Neutrophil (primary cell): ENCODE measurements at regions not wholly inside any gene's neighbourhood (a gene's known extent, or its start where the extent isn't known, plus 50 kb on each side); places are given as distances from the start of the nearest gene placed in this dataset.

Experiments used
- H3K27ac ChIP-seq: fragments of 200-600 bp; sonication (generic); 2 replicates; pipeline ENCODE4 v1.5.1; 2016; ENCODE audit warnings: mild to moderate bottlenecking, moderate library complexity
- H3K27me3 ChIP-seq: fragments of 200-600 bp; sonication (generic); 2 replicates; pipeline ENCODE4 v1.6.0; 2016; ENCODE audit warnings: mild to moderate bottlenecking
- H3K36me3 ChIP-seq: fragments of 200-600 bp; sonication (generic); 2 replicates; pipeline ENCODE4 v1.5.1; 2017
- H3K4me1 ChIP-seq, 2 experiments: fragments of 200-600 bp in 1 of 2; sonication (generic) in 1 of 2; 1 replicate in 1 of 2; 2 replicates in 1 of 2; pipeline versions ENCODE4 v1.5.1 to v1.6.1; 2013 to 2016; ENCODE audit warnings: low read depth in 1 of 2, low read length in 1 of 2, mild to moderate bottlenecking in 1 of 2, moderate library complexity in 1 of 2; ENCODE audit not compliant: control insufficient read depth in 1 of 2, insufficient read depth in 1 of 2
- H3K4me3 ChIP-seq, 2 experiments: fragments of 200-600 bp in 1 of 2; sonication (generic) in 1 of 2; 1 replicate in 1 of 2; 2 replicates in 1 of 2; pipeline ENCODE4 v1.5.1; 2013 to 2016; ENCODE audit warnings: low read depth in 1 of 2, low read length in 1 of 2, mild to moderate bottlenecking in 1 of 2, moderate library complexity in 1 of 2
- H3K9me3 ChIP-seq: fragments of 200-600 bp; sonication (generic); 2 replicates; pipeline ENCODE4 v1.5.1; 2016
- TF ChIP-seq, protein P1 (sequence below): fragments of 200-600 bp; sonication (generic); IDR thresholded peaks from 2 replicates; pipeline ENCODE4 v1.5.1; 2016; ENCODE audit warnings: antibody characterized with exemption

DNA sequence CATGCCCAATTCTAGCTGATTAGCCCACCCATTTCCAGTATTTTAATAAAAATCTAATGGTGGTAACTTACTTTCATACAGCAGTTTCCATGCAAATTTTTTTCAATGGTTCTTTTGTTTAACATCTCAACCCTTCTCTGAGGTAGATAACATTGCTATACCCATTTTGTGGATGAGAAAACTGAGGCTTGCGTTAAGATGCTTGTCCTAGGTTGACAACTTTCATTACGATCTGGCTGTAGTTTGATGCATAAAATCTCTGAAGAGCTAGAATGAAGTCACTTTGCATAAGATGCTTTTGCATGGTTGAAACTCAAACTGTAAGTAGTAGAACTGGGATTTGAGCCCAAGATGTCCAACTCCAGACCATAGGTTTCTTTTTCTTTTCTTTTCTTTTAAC lies 309.5 kb upstream of the PODXL start:
- Histone ChIP-seq H3K27ac (no peak overlapping the region), H3K36me3 (no peaks in the 10 kb centered on the region), H3K27me3 (no peaks in the 10 kb centered on the region), H3K4me1 (no peaks in the 10 kb centered on the region), H3K9me3 (no peaks in the 10 kb centered on the region), H3K4me3 (no peak overlapping the region)
- TF ChIP-seq, protein P1, sequence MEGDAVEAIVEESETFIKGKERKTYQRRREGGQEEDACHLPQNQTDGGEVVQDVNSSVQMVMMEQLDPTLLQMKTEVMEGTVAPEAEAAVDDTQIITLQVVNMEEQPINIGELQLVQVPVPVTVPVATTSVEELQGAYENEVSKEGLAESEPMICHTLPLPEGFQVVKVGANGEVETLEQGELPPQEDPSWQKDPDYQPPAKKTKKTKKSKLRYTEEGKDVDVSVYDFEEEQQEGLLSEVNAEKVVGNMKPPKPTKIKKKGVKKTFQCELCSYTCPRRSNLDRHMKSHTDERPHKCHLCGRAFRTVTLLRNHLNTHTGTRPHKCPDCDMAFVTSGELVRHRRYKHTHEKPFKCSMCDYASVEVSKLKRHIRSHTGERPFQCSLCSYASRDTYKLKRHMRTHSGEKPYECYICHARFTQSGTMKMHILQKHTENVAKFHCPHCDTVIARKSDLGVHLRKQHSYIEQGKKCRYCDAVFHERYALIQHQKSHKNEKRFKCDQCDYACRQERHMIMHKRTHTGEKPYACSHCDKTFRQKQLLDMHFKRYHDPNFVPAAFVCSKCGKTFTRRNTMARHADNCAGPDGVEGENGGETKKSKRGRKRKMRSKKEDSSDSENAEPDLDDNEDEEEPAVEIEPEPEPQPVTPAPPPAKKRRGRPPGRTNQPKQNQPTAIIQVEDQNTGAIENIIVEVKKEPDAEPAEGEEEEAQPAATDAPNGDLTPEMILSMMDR, result no peak

DNA sequence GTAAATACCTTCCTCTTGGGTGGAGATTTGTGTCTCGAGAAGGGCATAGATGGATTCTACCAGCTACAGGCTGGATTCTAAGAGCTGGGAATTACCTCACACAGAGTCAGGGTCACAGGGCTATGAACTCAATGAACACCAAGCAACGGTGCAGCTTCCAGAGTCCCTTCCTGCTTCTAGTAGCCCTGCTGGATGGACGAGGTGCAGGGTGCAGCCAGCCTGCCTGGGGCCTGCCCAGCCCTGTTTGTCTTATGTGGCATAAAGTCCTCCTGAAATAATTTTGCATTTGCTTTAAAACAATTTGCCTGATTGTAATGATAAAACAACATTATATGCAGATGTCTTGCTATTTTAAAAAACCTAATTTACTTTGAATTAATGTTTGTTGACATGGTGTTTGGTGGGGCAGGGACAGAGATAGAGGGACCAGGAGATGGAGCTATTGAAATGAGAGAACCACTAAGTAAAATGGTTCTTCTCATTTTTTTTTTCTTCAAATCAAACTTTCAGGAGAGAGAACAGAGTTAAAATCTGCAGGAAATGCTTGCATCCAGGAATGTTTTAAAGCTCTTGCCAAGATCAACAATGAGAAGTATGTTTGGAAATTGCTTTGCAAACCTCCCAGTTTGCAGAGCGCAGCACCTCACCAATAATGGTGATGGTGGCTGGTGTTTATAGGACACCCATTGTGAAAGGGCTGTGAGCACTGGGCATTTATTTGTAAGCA lies 305.4 kb upstream of the PODXL start:
- TF ChIP-seq, protein P1, result no peak
- Histone ChIP-seq H3K36me3 (no peaks in the 10 kb centered on the region), H3K4me1 (no peaks in the 10 kb centered on the region), H3K4me3 (no peak overlapping the region), H3K27me3 (no peaks in the 10 kb centered on the region), H3K9me3 (no peaks in the 10 kb centered on the region), H3K27ac (no peak overlapping the region)

DNA sequence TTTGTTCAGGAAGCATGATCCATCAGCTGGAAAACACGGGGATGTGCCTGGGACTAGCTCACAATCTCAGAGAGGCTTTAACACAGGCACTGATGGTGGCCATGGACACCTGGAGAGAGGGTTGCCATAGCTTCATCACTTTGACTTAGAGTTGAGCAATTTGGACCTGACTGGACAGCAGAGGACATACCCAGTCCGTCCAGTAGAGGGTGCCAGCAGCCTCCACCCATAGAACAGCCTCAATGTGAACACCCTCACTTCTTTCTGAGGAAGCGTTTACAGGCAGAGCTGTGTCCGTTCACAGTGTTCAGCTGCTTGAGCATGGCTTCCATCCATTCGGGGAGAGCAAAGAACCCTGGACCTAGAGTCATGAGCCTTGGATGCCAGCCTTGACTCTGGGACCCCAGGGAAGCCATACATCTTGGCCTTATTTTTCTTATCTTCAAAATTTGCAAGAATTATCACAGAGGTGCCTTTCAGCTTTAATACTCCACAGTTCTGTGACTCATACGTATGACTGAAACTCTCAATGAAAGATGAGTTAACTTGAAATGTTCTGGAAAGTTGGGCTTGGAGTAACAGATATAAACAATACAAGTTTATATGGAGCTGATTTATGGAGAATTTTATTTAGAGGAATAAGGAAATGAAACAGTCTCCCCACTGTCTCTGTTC lies 302.9 kb upstream of the PODXL start:
- Histone ChIP-seq H3K4me1 (no peaks in the 10 kb centered on the region), H3K27ac (no peak overlapping the region), H3K27me3 (no peaks in the 10 kb centered on the region), H3K4me3 (no peak overlapping the region), H3K9me3 (no peaks in the 10 kb centered on the region), H3K36me3 (no peaks in the 10 kb centered on the region)
- TF ChIP-seq, protein P1, result no peak

DNA sequence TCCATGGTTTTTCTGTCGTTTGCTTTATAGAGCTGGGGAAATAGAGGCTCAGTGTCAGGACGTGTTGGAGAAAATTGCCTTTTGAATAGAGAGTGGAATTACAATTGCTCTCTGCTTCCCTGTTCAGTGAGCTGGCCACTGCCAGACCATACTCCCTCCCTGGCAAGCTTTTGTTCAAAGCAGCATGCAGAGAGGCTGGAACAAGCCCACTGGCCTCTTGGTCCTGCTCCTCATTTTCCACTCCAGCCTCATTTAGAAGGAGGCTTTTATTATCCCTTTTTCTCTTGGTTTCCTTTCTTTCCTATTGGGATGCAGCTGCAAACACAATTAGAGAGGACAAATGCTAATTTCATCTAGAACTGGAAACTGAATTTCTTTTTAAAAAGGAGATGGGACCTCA lies 302.2 kb upstream of the PODXL start:
- H3K4me3 ChIP-seq, result no peak overlapping the region
- no peaks in the 10 kb centered on the region for H3K9me3 ChIP-seq
- H3K36me3 ChIP-seq, result no peaks in the 10 kb centered on the region
- TF ChIP-seq, protein P1, result no peak
- H3K4me1 ChIP-seq, result no peaks in the 10 kb centered on the region
- no peak overlapping the region for H3K27ac ChIP-seq
- no peaks in the 10 kb centered on the region for H3K27me3 ChIP-seq

DNA sequence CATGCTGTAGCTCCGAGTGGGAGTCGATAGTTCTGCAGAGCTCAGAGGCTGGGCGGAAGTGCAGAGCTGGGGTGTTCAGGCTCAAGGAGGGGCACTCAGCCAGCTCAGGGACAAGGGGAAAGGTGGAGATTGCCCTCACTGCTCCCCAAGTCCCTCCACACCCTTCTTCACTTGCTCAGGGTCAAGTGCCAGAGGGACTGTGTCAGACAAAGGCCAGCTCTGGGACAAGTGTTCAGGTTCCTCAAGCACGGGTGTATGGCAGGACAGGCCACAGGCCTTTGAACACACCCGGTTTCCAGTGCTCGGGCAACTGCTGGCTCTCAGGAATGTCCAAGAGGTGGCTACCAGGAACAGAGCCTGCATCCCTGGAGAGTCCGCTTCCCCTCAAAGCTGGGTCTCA lies 293.0 kb upstream of the PODXL start:
- Histone ChIP-seq H3K27ac (no peak overlapping the region), H3K9me3 (no peaks in the 10 kb centered on the region), H3K27me3 (no peaks in the 10 kb centered on the region), H3K36me3 (no peaks in the 10 kb centered on the region), H3K4me1 (no peaks in the 10 kb centered on the region), H3K4me3 (no peak overlapping the region)
- TF ChIP-seq, protein P1, result no peak
